ENCODE measurements at regions not wholly inside any gene's neighbourhood (a gene's known extent, or its start where the extent isn't known, plus 50 kb on each side); places are given as distances from the start of the nearest gene placed in this dataset.

DNA sequence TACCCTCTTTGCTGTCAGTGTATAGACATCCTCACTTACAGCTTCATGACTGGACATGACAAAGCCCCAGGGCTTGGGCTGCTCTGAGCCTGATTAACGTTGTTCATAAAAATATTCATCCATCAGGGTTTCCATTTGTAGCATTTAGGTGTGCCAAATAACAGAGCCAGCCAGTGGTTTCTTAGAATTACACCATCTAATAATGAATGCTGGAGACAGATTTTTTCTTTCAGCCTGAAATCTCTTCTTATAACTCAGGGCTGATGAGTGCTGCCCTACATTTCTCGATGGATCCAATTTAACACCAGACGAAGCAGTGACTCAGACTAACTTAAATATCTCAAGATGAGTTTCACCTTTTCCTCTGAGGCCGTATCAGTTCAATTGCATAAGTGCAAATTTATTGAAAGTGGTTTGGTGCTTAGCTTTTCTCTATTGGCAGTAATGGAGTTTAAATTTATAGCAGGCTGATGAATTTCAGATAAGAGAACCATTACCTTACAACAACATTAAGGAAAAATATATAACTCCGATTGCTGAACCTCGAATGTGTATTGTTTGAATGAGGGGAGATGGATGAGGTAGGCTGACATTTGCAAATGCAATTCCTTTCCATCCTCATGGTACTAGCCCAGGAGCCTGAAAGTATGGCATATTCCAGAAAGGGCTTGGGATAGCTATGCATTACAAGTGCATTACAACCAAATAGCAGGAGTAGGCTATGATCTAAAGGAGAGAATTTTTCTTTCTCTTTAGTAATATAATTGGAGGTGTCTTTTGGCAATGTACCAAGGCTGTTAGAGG, 900.6 kb downstream of the KCNMA1 start:
- no peaks in the 10 kb centered on the region for H3K9me3 ChIP-seq (ENCODE audit: control insufficient read depth in 2 of 2, insufficient read depth in 1 of 2, low read depth in 1 of 2, low read length in 1 of 2)
- WGBS, 2 donors: 48 to 61% methylated on average over 6 of the region's 6 CpGs
- H3K27ac ChIP-seq (ENCODE audit: low read depth in 2 of 2, low read length in 1 of 2): no peak overlapping the region
- no peaks in the 10 kb centered on the region for H3K36me3 ChIP-seq (ENCODE audit: control insufficient read depth in 2 of 2, insufficient read depth in 2 of 2, low read length in 1 of 2)
- H3K4me1 ChIP-seq (ENCODE audit: control insufficient read depth in 2 of 2, insufficient read depth in 2 of 2, low read length in 1 of 2): no peaks in the 10 kb centered on the region
- H3K4me3 ChIP-seq (ENCODE audit: low read depth in 1 of 2, low read length in 2 of 2): no peak overlapping the region
- H3K27me3 ChIP-seq (ENCODE audit: control insufficient read depth in 1 of 2, insufficient read depth in 2 of 2, low read length in 2 of 2): no peaks in the 10 kb centered on the region

DNA sequence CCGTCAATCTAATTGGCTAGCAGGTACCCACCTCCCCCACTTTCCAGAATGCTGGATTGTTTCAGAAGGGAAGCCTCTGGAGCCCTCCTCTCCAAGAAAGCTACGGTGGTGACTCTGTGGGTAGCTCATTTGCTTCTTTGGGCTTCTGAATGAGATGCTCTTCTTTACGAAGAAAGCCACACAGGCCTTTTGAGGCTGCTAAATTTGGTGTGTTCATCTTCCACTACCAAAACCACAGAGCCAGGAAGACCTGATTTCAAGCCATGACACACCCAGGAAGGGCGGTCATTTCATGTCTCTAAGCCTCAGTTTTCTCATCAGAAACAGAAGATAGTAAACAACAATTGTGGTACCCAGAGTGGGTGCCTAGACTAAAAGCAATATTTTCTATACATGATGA, 901.2 kb downstream of the KCNMA1 start:
- no peaks in the 10 kb centered on the region for H3K27me3 ChIP-seq (ENCODE audit: control insufficient read depth in 1 of 2, insufficient read depth in 2 of 2, low read length in 2 of 2)
- no peaks in the 10 kb centered on the region for H3K9me3 ChIP-seq (ENCODE audit: control insufficient read depth in 2 of 2, insufficient read depth in 1 of 2, low read depth in 1 of 2, low read length in 1 of 2)
- no peak overlapping the region for H3K27ac ChIP-seq (ENCODE audit: low read depth in 2 of 2, low read length in 1 of 2)
- WGBS, 2 donors: 53 to 64% methylated on average over 4 of the region's 4 CpGs
- no peak overlapping the region for H3K4me3 ChIP-seq (ENCODE audit: low read depth in 1 of 2, low read length in 2 of 2)
- no peaks in the 10 kb centered on the region for H3K4me1 ChIP-seq (ENCODE audit: control insufficient read depth in 2 of 2, insufficient read depth in 2 of 2, low read length in 1 of 2)
- H3K36me3 ChIP-seq (ENCODE audit: control insufficient read depth in 2 of 2, insufficient read depth in 2 of 2, low read length in 1 of 2): no peaks in the 10 kb centered on the region

DNA sequence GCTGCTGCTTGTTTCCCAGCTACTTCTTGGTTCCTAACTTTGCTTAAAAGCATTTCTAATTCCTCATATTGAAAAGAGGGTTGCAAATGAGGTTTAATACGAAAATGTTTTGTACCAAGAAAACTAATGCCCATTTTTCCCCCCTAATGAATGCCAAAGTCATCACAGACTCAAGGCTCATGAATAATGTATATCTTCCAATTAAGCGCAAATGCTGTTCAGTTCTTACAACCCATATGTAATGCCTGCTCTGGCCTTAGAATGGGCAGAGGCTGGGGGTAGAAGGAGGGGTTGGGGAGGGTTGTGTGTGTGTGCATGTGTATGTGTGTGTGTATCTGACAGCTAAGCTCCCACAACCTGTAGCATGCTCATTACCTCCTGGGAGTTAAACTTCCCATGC, 901.7 kb downstream of the KCNMA1 start:
- Histone ChIP-seq H3K4me1 (ENCODE audit: control insufficient read depth in 2 of 2, insufficient read depth in 2 of 2, low read length in 1 of 2) (no peaks in the 10 kb centered on the region), H3K36me3 (ENCODE audit: control insufficient read depth in 2 of 2, insufficient read depth in 2 of 2, low read length in 1 of 2) (no peaks in the 10 kb centered on the region), H3K27me3 (ENCODE audit: control insufficient read depth in 1 of 2, insufficient read depth in 2 of 2, low read length in 2 of 2) (no peaks in the 10 kb centered on the region), H3K4me3 (ENCODE audit: low read depth in 1 of 2, low read length in 2 of 2) (no peak overlapping the region), H3K9me3 (ENCODE audit: control insufficient read depth in 2 of 2, insufficient read depth in 1 of 2, low read depth in 1 of 2, low read length in 1 of 2) (no peaks in the 10 kb centered on the region), H3K27ac (ENCODE audit: low read depth in 2 of 2, low read length in 1 of 2) (no peak overlapping the region)
- WGBS, 2 donors: 74% methylated on average over 2 of the region's 2 CpGs

DNA sequence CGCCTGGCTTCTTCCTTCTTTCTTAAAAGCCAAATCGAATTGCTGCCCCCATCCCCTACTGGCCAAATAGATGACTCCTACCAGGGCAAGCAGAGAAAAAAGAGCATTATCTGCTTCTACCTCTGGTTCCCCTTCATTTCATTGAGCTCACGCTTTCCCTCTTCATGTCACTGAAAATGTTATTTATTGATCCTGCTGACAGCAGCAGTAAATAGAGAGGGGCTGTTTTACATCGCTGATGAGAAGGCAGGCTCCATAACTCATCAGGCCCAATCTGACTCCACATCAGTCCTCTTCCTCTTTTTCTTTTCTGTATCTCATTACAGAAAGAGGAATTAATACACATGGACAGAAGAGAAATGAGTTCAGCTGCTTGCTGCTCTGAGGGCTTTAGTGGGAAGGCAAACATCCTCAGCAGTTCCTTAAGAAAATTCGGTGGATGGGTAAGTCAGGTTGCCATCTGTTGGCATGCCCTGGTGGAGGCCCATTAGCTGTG, 904.1 kb downstream of the KCNMA1 start:
- H3K4me1 ChIP-seq (ENCODE audit: control insufficient read depth in 2 of 2, insufficient read depth in 2 of 2, low read length in 1 of 2): no peaks in the 10 kb centered on the region
- 73 to 77% methylated on average over 5 of the region's 5 CpGs for WGBS, 2 donors
- no peaks in the 10 kb centered on the region for H3K9me3 ChIP-seq (ENCODE audit: control insufficient read depth in 2 of 2, insufficient read depth in 1 of 2, low read depth in 1 of 2, low read length in 1 of 2)
- H3K27ac ChIP-seq (ENCODE audit: low read depth in 2 of 2, low read length in 1 of 2): no peak overlapping the region
- H3K27me3 ChIP-seq (ENCODE audit: control insufficient read depth in 1 of 2, insufficient read depth in 2 of 2, low read length in 2 of 2): no peaks in the 10 kb centered on the region
- no peaks in the 10 kb centered on the region for H3K36me3 ChIP-seq (ENCODE audit: control insufficient read depth in 2 of 2, insufficient read depth in 2 of 2, low read length in 1 of 2)
- H3K4me3 ChIP-seq (ENCODE audit: low read depth in 1 of 2, low read length in 2 of 2): no peak overlapping the region

DNA sequence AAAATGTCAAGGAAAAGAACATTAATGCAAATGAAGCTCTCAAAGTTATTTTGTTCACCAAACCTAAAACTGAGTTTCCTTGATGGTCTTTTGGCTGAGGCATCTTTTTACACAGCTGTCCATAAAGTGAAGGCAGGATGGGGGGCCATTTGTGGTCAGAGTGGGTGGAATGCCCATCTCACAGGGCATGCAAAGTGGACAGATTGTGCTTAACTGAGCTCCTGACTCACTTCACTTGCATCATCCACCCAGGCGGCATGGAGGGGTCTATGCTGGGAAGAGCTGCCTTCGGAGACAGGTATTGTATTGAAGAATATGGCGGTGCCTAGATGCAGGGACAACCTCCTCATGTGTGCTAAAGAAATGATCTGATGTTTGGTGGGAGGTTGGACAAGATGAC, 905.3 kb downstream of the KCNMA1 start:
- WGBS, 2 donors: 90 to 92% methylated on average over 3 of the region's 3 CpGs
- no peak overlapping the region for H3K4me3 ChIP-seq (ENCODE audit: low read depth in 1 of 2, low read length in 2 of 2)
- H3K27me3 ChIP-seq (ENCODE audit: control insufficient read depth in 1 of 2, insufficient read depth in 2 of 2, low read length in 2 of 2): no peaks in the 10 kb centered on the region
- H3K4me1 ChIP-seq (ENCODE audit: control insufficient read depth in 2 of 2, insufficient read depth in 2 of 2, low read length in 1 of 2): no peaks in the 10 kb centered on the region
- no peaks in the 10 kb centered on the region for H3K36me3 ChIP-seq (ENCODE audit: control insufficient read depth in 2 of 2, insufficient read depth in 2 of 2, low read length in 1 of 2)
- no peaks in the 10 kb centered on the region for H3K9me3 ChIP-seq (ENCODE audit: control insufficient read depth in 2 of 2, insufficient read depth in 1 of 2, low read depth in 1 of 2, low read length in 1 of 2)
- H3K27ac ChIP-seq (ENCODE audit: low read depth in 2 of 2, low read length in 1 of 2): no peak overlapping the region

DNA sequence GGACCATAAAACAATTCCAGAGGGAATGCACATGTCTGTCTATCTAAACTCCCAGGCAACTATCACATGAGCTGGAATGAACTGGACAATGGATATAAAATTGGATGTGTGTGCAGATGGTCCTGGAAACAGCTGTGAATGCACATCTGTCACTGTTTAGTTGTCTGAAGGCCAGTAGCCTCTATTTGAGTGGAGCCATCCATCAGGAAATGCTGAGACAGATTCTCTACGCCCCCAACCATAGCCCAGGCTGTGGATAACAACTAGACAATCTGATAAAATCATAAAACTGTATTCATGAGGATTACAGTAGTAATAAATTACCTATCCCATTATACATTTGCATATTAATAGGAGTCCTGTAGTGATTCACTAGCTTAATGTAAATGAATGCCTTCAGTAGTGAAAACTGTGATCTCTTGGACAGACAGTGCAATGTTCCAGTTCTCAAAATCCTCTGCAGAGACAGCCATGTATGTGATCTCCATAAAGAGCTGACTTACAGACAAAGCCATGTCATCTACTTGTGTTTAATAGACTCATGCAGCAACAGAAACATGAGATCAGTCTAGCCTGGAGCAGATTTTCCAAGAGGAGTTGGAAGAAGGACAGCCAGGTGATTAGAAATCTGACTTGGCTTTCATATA, 907.6 kb downstream of the KCNMA1 start:
- H3K4me3 ChIP-seq (ENCODE audit: low read depth in 1 of 2, low read length in 2 of 2): no peak overlapping the region
- no peaks in the 10 kb centered on the region for H3K9me3 ChIP-seq (ENCODE audit: control insufficient read depth in 2 of 2, insufficient read depth in 1 of 2, low read depth in 1 of 2, low read length in 1 of 2)
- H3K4me1 ChIP-seq (ENCODE audit: control insufficient read depth in 2 of 2, insufficient read depth in 2 of 2, low read length in 1 of 2): no peaks in the 10 kb centered on the region
- no peak overlapping the region for H3K27ac ChIP-seq (ENCODE audit: low read depth in 2 of 2, low read length in 1 of 2)
- H3K27me3 ChIP-seq (ENCODE audit: control insufficient read depth in 1 of 2, insufficient read depth in 2 of 2, low read length in 2 of 2): no peaks in the 10 kb centered on the region
- WGBS, 2 donors: 64 to 65% methylated on average over 1 of the region's 1 CpG
- no peaks in the 10 kb centered on the region for H3K36me3 ChIP-seq (ENCODE audit: control insufficient read depth in 2 of 2, insufficient read depth in 2 of 2, low read length in 1 of 2)

DNA sequence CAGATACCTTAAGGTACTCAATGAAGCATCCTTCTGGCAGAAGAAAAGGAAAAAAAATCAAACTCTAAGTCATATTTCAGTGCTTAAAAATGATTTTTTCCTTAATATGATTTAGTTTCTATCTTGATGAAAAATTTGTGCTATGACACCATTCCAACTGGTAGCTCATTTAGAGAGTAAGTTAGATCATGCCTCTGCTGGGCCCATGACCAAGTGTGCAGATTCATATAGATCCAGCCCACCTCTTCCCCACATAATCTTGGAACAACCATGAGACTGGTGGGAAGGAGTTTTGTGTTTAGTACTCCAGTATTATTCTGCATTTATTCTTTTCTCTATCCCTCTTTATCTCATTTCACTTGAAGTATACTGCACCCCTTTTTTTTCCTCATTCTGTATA, 908.3 kb downstream of the KCNMA1 start:
- Histone ChIP-seq H3K27me3 (ENCODE audit: control insufficient read depth in 1 of 2, insufficient read depth in 2 of 2, low read length in 2 of 2) (no peaks in the 10 kb centered on the region), H3K9me3 (ENCODE audit: control insufficient read depth in 2 of 2, insufficient read depth in 1 of 2, low read depth in 1 of 2, low read length in 1 of 2) (no peaks in the 10 kb centered on the region), H3K4me3 (ENCODE audit: low read depth in 1 of 2, low read length in 2 of 2) (no peak overlapping the region), H3K4me1 (ENCODE audit: control insufficient read depth in 2 of 2, insufficient read depth in 2 of 2, low read length in 1 of 2) (no peaks in the 10 kb centered on the region), H3K36me3 (ENCODE audit: control insufficient read depth in 2 of 2, insufficient read depth in 2 of 2, low read length in 1 of 2) (no peaks in the 10 kb centered on the region), H3K27ac (ENCODE audit: low read depth in 2 of 2, low read length in 1 of 2) (no peak overlapping the region)

DNA sequence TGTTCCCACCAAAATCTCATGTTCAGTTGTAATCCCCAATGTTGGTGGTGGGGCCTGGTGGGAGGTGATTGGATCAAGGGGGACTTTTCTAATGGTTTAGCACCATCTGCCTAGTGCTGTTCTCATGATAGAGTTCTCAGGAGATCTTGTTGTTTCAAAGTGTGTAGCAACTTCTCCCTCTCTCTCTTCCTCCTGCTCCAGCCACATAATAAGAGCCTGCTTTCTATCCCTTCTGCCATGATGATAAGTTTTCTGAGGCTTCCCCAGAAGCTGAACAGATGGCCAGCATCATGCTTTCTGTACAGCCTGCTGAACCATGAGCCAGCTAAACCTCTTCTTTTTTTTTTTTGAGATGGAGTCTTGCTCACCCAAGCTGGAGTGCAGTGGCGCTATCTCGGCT, 910.6 kb downstream of the KCNMA1 start:
- Histone ChIP-seq H3K36me3 (ENCODE audit: control insufficient read depth in 2 of 2, insufficient read depth in 2 of 2, low read length in 1 of 2) (no peaks in the 10 kb centered on the region), H3K9me3 (ENCODE audit: control insufficient read depth in 2 of 2, insufficient read depth in 1 of 2, low read depth in 1 of 2, low read length in 1 of 2) (no peaks in the 10 kb centered on the region), H3K27ac (ENCODE audit: low read depth in 2 of 2, low read length in 1 of 2) (no peak overlapping the region), H3K4me3 (ENCODE audit: low read depth in 1 of 2, low read length in 2 of 2) (no peak overlapping the region), H3K27me3 (ENCODE audit: control insufficient read depth in 1 of 2, insufficient read depth in 2 of 2, low read length in 2 of 2) (no peaks in the 10 kb centered on the region), H3K4me1 (ENCODE audit: control insufficient read depth in 2 of 2, insufficient read depth in 2 of 2, low read length in 1 of 2) (no peaks in the 10 kb centered on the region)
- WGBS, 2 donors: 77% methylated on average over 2 of the region's 2 CpGs

DNA sequence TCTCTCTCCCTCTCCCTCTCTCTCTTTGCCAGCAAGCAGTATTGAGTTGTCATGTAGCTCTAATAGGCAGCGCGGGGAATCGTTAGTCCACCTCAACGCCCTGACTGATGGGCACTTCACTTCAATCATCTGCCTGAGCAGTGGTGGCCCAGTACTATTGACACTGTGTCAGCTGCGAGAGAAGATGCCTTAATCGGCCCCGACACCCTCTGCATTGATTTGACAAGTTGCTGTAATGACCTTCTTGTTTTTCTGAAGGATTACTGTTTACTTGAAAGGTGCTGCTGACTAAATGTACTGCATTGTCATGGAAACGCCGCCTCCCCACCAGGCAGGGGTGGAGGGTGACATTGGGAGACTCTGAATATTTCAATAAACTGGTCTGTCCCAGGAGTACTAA, 913.8 kb downstream of the KCNMA1 start:
- Histone ChIP-seq H3K4me1 (ENCODE audit: control insufficient read depth in 2 of 2, insufficient read depth in 2 of 2, low read length in 1 of 2) (no peaks in the 10 kb centered on the region), H3K9me3 (ENCODE audit: control insufficient read depth in 2 of 2, insufficient read depth in 1 of 2, low read depth in 1 of 2, low read length in 1 of 2) (no peaks in the 10 kb centered on the region), H3K4me3 (ENCODE audit: low read depth in 1 of 2, low read length in 2 of 2) (no peak overlapping the region), H3K36me3 (ENCODE audit: control insufficient read depth in 2 of 2, insufficient read depth in 2 of 2, low read length in 1 of 2) (no peaks in the 10 kb centered on the region), H3K27me3 (ENCODE audit: control insufficient read depth in 1 of 2, insufficient read depth in 2 of 2, low read length in 2 of 2) (no peaks in the 10 kb centered on the region), H3K27ac (ENCODE audit: low read depth in 2 of 2, low read length in 1 of 2) (no peak overlapping the region)
- 44 to 50% methylated on average over 9 of the region's 9 CpGs for WGBS, 2 donors
